Upper lobe of left lung (tissue), 6 donors: ENCODE measurements at regions not wholly inside any gene's neighbourhood (a gene's known extent, or its start where the extent isn't known, plus 50 kb on each side); places are given as distances from the start of the nearest gene placed in this dataset.

Source experiments
- ATAC-seq, 2 donors: fragments of 200-7000 bp; cut with Tn5 transposase; one replicate each; pipeline ENCODE4 v1.9.1; 2022; ENCODE audit warnings: mild to moderate bottlenecking in 2 of 2, moderate library complexity in 2 of 2; ENCODE audit not compliant: low FRiP score in 2 of 2
- DNase-seq, 2 donors: peaks; one replicate each; pipeline ENCODE4 v3.0.0-alpha.2; 2019 to 2020
- H3K27ac ChIP-seq, 4 donors: fragments of 200-600 bp; sonication (generic); one replicate each; pipeline ENCODE4 v1.5.1; 2016 to 2019
- H3K27me3 ChIP-seq, 4 donors: fragments of 200-600 bp; sonication (generic); one replicate each; pipeline ENCODE4 v1.5.1; 2017 to 2019
- H3K36me3 ChIP-seq, 4 donors: fragments of 200-600 bp; sonication (generic); one replicate each; pipeline ENCODE4 v1.5.1; 2016 to 2019
- H3K4me1 ChIP-seq, 4 donors: fragments of 200-600 bp; sonication (generic); one replicate each; pipeline ENCODE4 v1.5.1; 2018 to 2019
- H3K4me3 ChIP-seq, 4 donors: fragments of 200-600 bp; sonication (generic); one replicate each; pipeline ENCODE4 v1.5.1; 2017 to 2019; ENCODE audit warnings: mild to moderate bottlenecking in 2 of 4, moderate library complexity in 1 of 4
- H3K9me3 ChIP-seq, 4 donors: fragments of 200-600 bp; sonication (generic); one replicate each; pipeline ENCODE4 v1.5.1; 2018 to 2019
- EP300 ChIP-seq, 4 donors: sonication (generic); formaldehyde crosslinking; IDR thresholded peaks; one replicate each; pipeline ENCODE4 v1.5.1; 2017; ENCODE audit warnings: antibody characterized with exemption in 4 of 4, control low read depth in 2 of 4
- POLR2A ChIP-seq, 4 donors: fragments of 450-650 bp; IDR thresholded peaks; one replicate each; pipeline ENCODE4 v1.5.1; 2016 to 2017; ENCODE audit warnings: antibody characterized with exemption in 4 of 4, mild to moderate bottlenecking in 2 of 4
- POLR2AphosphoS5 ChIP-seq, 2 donors: sonication (generic); formaldehyde crosslinking; IDR thresholded peaks; one replicate each; pipeline ENCODE4 v1.5.1; 2017; ENCODE audit warnings: antibody characterized with exemption in 2 of 2
- WGBS, 2 donors: methylation state at CpG; one replicate each; pipeline ENCODE4 v1.1.5; 2017 to 2018; 5-methylcytosine and 5-hydroxymethylcytosine counted together
- TF ChIP-seq, protein P1 (sequence below), 6 experiments: fragments of 450-650 bp in 4 of 6; fragments of 200-600 bp in 2 of 6; sonication (generic) in 2 of 6; IDR thresholded peaks; one replicate each; pipeline ENCODE4 v1.5.1; 2016 to 2019; ENCODE audit warnings: antibody characterized with exemption in 6 of 6
- donor health status: DM: no; HTN: no; CAD: no; lungs with moderate emphysema.
- donor health status: DM: no; HTN: yes; CAD: no; lungs with severe emphysema.

DNA sequence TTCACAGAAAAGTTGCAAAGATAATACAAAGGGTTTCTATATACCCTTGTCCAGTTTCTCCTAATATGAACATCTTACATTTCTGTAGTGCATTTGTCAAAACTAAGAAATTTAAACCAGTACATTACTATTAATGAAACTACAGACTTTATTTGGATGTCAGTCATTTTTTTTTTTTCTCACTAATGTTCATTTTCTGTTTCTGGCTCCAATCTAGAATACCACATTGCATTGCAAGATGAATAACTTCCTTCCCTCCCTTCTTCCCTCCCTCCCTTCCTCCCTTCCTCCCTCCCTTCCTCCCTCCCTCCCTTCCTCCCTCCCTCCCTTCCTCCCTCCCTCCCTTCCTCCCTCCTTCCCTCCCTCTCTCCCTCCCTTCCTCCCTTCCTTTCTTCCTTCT, 509.2 kb upstream of the MCTP2 start:
- no peak overlapping the region for H3K4me3 ChIP-seq
- H3K27me3 ChIP-seq, result no peaks in the 10 kb centered on the region
- H3K9me3 ChIP-seq, result no peaks in the 10 kb centered on the region
- no peaks in the 10 kb centered on the region for H3K36me3 ChIP-seq
- no peak for DNase-seq
- H3K4me1 ChIP-seq, result no peaks in the 10 kb centered on the region
- ATAC-seq, result no peak
- no peak for TF ChIP-seq POLR2AphosphoS5 (IDR thresholded peaks at IDR 0.05)
- no peak for TF ChIP-seq EP300 (IDR thresholded peaks at IDR 0.05)
- TF ChIP-seq, protein P1, sequence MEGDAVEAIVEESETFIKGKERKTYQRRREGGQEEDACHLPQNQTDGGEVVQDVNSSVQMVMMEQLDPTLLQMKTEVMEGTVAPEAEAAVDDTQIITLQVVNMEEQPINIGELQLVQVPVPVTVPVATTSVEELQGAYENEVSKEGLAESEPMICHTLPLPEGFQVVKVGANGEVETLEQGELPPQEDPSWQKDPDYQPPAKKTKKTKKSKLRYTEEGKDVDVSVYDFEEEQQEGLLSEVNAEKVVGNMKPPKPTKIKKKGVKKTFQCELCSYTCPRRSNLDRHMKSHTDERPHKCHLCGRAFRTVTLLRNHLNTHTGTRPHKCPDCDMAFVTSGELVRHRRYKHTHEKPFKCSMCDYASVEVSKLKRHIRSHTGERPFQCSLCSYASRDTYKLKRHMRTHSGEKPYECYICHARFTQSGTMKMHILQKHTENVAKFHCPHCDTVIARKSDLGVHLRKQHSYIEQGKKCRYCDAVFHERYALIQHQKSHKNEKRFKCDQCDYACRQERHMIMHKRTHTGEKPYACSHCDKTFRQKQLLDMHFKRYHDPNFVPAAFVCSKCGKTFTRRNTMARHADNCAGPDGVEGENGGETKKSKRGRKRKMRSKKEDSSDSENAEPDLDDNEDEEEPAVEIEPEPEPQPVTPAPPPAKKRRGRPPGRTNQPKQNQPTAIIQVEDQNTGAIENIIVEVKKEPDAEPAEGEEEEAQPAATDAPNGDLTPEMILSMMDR (IDR thresholded peaks at IDR 0.05), result no peak
- TF ChIP-seq POLR2A (IDR thresholded peaks at IDR 0.05), result no peak
- H3K27ac ChIP-seq, result no peak overlapping the region

DNA sequence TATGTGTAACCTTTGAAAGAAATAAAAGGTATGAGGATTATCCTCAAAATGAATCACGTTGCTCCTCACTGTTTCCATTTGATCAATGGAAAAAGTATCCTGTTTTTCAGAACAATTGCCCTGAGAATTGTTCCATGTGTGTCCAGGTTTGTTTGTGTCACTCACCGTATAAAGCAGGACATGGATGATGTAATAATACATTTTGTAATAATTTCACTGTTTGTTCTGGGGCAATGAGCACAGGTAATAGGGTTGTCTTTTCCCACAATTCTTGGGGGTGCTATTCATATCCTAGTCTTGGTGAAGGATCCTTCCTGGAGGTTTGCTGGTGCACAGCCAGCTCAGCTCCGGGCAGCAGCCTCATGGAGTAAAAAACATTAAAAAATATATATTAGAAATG, 510.8 kb upstream of the MCTP2 start:
- H3K27ac ChIP-seq, result no peak overlapping the region
- H3K9me3 ChIP-seq, result no peaks in the 10 kb centered on the region
- H3K4me1 ChIP-seq, result no peaks in the 10 kb centered on the region
- DNase-seq, result no peak
- no peak overlapping the region for H3K4me3 ChIP-seq
- WGBS, 2 donors, result 63 to 74% methylated on average over 3 of the region's 3 CpGs
- ATAC-seq, result no peak
- no peaks in the 10 kb centered on the region for H3K36me3 ChIP-seq
- H3K27me3 ChIP-seq, result no peaks in the 10 kb centered on the region
- TF ChIP-seq, protein P1 (IDR thresholded peaks at IDR 0.05), result no peak
- TF ChIP-seq EP300 (IDR thresholded peaks at IDR 0.05), result no peak
- no peak for TF ChIP-seq POLR2A (IDR thresholded peaks at IDR 0.05)

DNA sequence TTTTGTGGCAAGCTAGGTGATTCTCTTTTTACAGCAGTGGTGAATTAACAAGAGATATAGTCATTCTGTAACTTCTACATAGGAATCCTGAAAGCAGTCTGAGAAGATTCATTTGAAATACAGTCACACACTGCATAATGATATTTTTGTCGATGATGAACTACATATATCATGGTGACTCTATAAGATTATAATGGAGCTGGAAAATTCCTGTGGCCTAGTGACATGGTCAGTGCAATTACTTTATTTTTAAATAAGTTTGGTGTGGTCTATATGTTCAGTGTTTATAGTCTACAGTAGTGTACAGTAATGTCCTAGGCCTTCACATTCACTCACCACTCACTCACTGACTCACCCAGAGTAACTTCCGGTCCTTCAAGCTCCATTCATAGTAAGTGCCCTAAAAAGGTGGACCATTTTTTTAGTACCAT, 511.4 kb upstream of the MCTP2 start:
- Histone ChIP-seq H3K9me3 (no peaks in the 10 kb centered on the region), H3K27me3 (no peaks in the 10 kb centered on the region), H3K27ac (no peak overlapping the region), H3K4me1 (no peaks in the 10 kb centered on the region), H3K36me3 (no peaks in the 10 kb centered on the region), H3K4me3 (no peak overlapping the region)
- no peak for DNase-seq
- ATAC-seq, result no peak
- 89 to 92% methylated on average over 2 of the region's 2 CpGs for WGBS, 2 donors
- TF ChIP-seq EP300 (IDR thresholded peaks at IDR 0.05) (no peak), POLR2AphosphoS5 (IDR thresholded peaks at IDR 0.05) (no peak), POLR2A (IDR thresholded peaks at IDR 0.05) (no peak)
- TF ChIP-seq, protein P1 (IDR thresholded peaks at IDR 0.05), result no peak

DNA sequence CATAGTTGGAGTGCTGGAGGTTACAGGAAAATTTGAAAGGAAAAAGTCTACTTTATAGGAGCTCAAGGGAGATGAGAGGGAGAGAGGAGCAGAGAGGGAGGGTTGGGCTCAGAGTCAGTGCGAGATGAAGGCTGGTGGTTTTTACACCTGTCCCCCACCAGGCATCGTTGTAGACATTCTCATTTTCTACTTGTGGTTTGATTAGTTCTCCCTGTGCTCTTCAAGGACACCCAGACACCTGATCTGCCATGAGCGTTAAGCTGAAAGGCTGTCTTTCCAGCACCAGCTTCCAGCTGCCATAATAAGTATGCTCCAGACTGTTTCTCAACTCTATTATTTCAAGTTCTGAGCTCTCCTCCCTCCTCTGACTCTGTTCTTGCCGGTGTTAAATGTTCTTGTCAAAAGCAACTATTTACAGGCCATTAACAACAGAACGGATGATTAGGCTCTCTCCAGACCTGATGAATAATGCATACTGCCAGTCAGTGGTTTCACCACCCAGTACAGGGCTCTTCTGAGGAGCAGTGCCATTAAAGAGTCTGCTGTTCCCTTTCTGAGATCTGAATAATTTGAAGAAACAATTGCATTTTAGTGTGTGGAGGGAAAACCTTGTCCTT, 514.6 kb upstream of the MCTP2 start:
- DNase-seq (no peak), ATAC-seq (no peak)
- WGBS, 2 donors, result 62 to 65% methylated on average over 5 of the region's 5 CpGs
- H3K27ac ChIP-seq, result no peak overlapping the region
- TF ChIP-seq, protein P1 (IDR thresholded peaks at IDR 0.05), result no peak
- TF ChIP-seq POLR2A (IDR thresholded peaks at IDR 0.05), result no peak
- no peak for TF ChIP-seq EP300 (IDR thresholded peaks at IDR 0.05)
- no peak for TF ChIP-seq POLR2AphosphoS5 (IDR thresholded peaks at IDR 0.05)
- no peaks in the 10 kb centered on the region for H3K9me3 ChIP-seq
- no peak overlapping the region for H3K4me3 ChIP-seq
- no peaks in the 10 kb centered on the region for H3K27me3 ChIP-seq
- no peaks in the 10 kb centered on the region for H3K4me1 ChIP-seq
- no peaks in the 10 kb centered on the region for H3K36me3 ChIP-seq

DNA sequence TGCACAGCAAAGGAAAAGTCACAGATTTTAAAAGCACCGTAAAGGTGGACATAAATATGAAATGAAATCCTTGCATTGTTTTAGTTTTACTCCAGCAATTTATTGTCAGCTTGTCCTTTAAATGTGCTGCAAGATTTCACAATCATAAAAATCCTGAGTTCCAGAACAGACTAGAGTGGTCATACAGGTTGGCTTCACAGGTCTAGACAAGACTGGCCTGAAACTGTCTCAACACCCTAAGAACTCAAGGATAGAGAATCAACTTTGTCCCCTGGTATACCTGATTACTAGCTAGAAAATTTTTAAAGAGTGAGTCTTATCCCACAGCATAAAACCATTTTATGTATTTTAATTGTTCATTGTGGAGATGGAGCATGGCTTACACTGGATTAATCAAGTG, 521.7 kb upstream of the MCTP2 start:
- Histone ChIP-seq H3K27me3 (no peaks in the 10 kb centered on the region), H3K4me1 (no peaks in the 10 kb centered on the region), H3K27ac (no peak overlapping the region), H3K9me3 (no peaks in the 10 kb centered on the region), H3K36me3 (no peaks in the 10 kb centered on the region), H3K4me3 (no peak overlapping the region)
- DNase-seq, result no peak
- no peak for ATAC-seq
- 93 to 100% methylated on average over 1 of the region's 1 CpG for WGBS, 2 donors
- TF ChIP-seq POLR2A (IDR thresholded peaks at IDR 0.05), result no peak
- TF ChIP-seq, protein P1 (IDR thresholded peaks at IDR 0.05), result no peak
- TF ChIP-seq EP300 (IDR thresholded peaks at IDR 0.05), result no peak
- no peak for TF ChIP-seq POLR2AphosphoS5 (IDR thresholded peaks at IDR 0.05)
